GM13977 (cell line): ENCODE measurements at regions not wholly inside any gene's neighbourhood (a gene's known extent, or its start where the extent isn't known, plus 50 kb on each side); places are given as distances from the start of the nearest gene placed in this dataset.

Experiments used
- DNase-seq: peaks from one replicate; pipeline ENCODE4 v3.0.0; 2012; ENCODE audit warnings: low spot score
- CTCF ChIP-seq: IDR thresholded peaks from 2 replicates; pipeline ENCODE4 v1.5.1; 2012; ENCODE audit warnings: mild to moderate bottlenecking, control low read depth; ENCODE audit not compliant: insufficient read depth; ENCODE audit errors: extremely low read depth, missing control alignments
- in situ Hi-C: fragments of 300-500 bp; cut with MboI; formaldehyde crosslinking; loops from one replicate; pipeline ENCODE4 v1.12.0; 2022; ENCODE audit warnings: low sequenced_read_pairs, low pct_unique_long_range_greater_than_20kb, mixed read lengths, inconsistent platforms; ENCODE audit not compliant: unreplicated experiment

GRCh38 chr15:72994534-72995177 is 57.6 kb upstream of the NEO1 start:
- in situ Hi-C loops, result no loop called here
- no peak for TF ChIP-seq CTCF
- no peak for DNase-seq

GRCh38 chr15:72992841-72993252 is 59.4 kb upstream of the NEO1 start:
- DNase-seq, result no peak
- in situ Hi-C loops, result no loop called here
- no peak for TF ChIP-seq CTCF

GRCh38 chr15:72991026-72991425 is 61.2 kb upstream of the NEO1 start:
- in situ Hi-C loops, result no loop called here
- TF ChIP-seq CTCF, result no peak
- DNase-seq, result no peak

GRCh38 chr15:72983801-72984545 is 68.3 kb upstream of the NEO1 start:
- in situ Hi-C loops, result no loop called here
- DNase-seq, result no peak
- TF ChIP-seq CTCF, result no peak

- no peak for DNase-seq
- in situ Hi-C loops, result no loop called here
Observed at GRCh38 chr15:72982714-72983113, 69.5 kb upstream of the NEO1 start.

GRCh38 chr15:72980661-72981060 is 71.6 kb upstream of the NEO1 start:
- in situ Hi-C loops, result no loop called here
- TF ChIP-seq CTCF, result no peak
- no peak for DNase-seq

More at GRCh38 chr15:72982714-72983113, 69.5 kb upstream of the NEO1 start:
- no peak for TF ChIP-seq CTCF

GRCh38 chr15:72979791-72980190 is 72.5 kb upstream of the NEO1 start:
- no peak for DNase-seq

More at GRCh38 chr15:72979791-72980190, 72.5 kb upstream of the NEO1 start:
- no peak for TF ChIP-seq CTCF
- in situ Hi-C loops, result no loop called here
